ENCODE measurements at regions not wholly inside any gene's neighbourhood (a gene's known extent, or its start where the extent isn't known, plus 50 kb on each side); places are given as distances from the start of the nearest gene placed in this dataset.

DNA sequence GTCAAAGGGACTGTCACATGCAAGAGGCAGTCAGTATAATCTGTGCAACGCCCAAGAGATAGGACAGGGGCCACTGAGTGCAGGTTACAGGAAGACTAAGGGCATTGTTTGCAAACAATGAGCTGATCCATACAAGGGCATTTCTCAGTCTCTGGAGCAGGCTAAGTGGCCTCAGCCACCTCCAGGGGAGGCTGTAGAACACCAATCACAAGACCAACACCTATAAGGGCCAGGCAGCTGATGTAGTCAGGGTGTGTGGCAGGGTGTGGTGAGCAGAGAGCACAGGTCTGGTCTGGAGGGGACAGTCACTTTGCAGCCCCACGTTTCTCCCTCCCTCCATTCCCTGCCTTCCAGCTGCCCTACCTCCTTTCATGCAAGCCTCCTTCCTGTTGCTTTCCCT is 83.2 kb upstream of the ADRA1B start:
- DNase-seq (ENCODE audit: low read depth) (no peak), FAIRE-seq (no peak)
- Histone ChIP-seq H3K9me3 (ENCODE audit: insufficient read depth, low read depth, low read length) (no peaks in the 10 kb centered on the region), H3K36me3 (ENCODE audit: insufficient read depth, low read length) (no peaks in the 10 kb centered on the region), H3K4me2 (ENCODE audit: low read length) (no peak overlapping the region), H3K4me1 (ENCODE audit: insufficient read depth, low read length) (no peaks in the 10 kb centered on the region), H4K20me1 (ENCODE audit: insufficient read depth, low read length) (no peaks in the 10 kb centered on the region), H2AFZ (ENCODE audit: low read depth, low read length) (no peak overlapping the region), H3K79me2 (ENCODE audit: insufficient read depth, low read length) (no peaks in the 10 kb centered on the region), H3K27me3 (ENCODE audit: insufficient read depth, low read length) (no peaks in the 10 kb centered on the region), H3K4me3 (ENCODE audit: insufficient read depth, low read depth, low read length) (no peak overlapping the region), H3K27ac (ENCODE audit: low read depth, low read length) (no peak overlapping the region), H3K9ac (ENCODE audit: low read length) (no peak overlapping the region)
- Mint-ChIP-seq H3K9me3 (ENCODE audit: unreplicated experiment) (no peaks in the 10 kb centered on the region), H3K36me3 (ENCODE audit: low read depth, unreplicated experiment) (no peaks in the 10 kb centered on the region), H3K27ac (ENCODE audit: unreplicated experiment) (no peak overlapping the region), H3K4me1 (ENCODE audit: low read depth, unreplicated experiment) (no peaks in the 10 kb centered on the region), H3K27me3 (ENCODE audit: low read depth, unreplicated experiment) (peaks cover 14% of the 10 kb centered on the region), H3K4me3 (ENCODE audit: unreplicated experiment) (no peak overlapping the region)
- TF ChIP-seq, protein P1, sequence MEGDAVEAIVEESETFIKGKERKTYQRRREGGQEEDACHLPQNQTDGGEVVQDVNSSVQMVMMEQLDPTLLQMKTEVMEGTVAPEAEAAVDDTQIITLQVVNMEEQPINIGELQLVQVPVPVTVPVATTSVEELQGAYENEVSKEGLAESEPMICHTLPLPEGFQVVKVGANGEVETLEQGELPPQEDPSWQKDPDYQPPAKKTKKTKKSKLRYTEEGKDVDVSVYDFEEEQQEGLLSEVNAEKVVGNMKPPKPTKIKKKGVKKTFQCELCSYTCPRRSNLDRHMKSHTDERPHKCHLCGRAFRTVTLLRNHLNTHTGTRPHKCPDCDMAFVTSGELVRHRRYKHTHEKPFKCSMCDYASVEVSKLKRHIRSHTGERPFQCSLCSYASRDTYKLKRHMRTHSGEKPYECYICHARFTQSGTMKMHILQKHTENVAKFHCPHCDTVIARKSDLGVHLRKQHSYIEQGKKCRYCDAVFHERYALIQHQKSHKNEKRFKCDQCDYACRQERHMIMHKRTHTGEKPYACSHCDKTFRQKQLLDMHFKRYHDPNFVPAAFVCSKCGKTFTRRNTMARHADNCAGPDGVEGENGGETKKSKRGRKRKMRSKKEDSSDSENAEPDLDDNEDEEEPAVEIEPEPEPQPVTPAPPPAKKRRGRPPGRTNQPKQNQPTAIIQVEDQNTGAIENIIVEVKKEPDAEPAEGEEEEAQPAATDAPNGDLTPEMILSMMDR (IDR thresholded peaks at IDR 0.05; ENCODE audit: insufficient read depth, low read depth, low read length), result no peak
- TF ChIP-seq EZH2 (IDR thresholded peaks at IDR 0.05; ENCODE audit: insufficient read depth, low read length), result no peak

- Histone ChIP-seq H3K9ac (ENCODE audit: low read length) (no peak overlapping the region), H3K4me1 (ENCODE audit: insufficient read depth, low read length) (no peaks in the 10 kb centered on the region), H3K27ac (ENCODE audit: low read depth, low read length) (no peak overlapping the region), H3K9me3 (ENCODE audit: insufficient read depth, low read depth, low read length) (no peaks in the 10 kb centered on the region), H4K20me1 (ENCODE audit: insufficient read depth, low read length) (no peaks in the 10 kb centered on the region), H3K36me3 (ENCODE audit: insufficient read depth, low read length) (no peaks in the 10 kb centered on the region), H3K4me2 (ENCODE audit: low read length) (no peak overlapping the region), H3K4me3 (ENCODE audit: insufficient read depth, low read depth, low read length) (no peak overlapping the region), H3K27me3 (ENCODE audit: insufficient read depth, low read length) (no peaks in the 10 kb centered on the region), H2AFZ (ENCODE audit: low read depth, low read length) (no peak overlapping the region), H3K79me2 (ENCODE audit: insufficient read depth, low read length) (no peaks in the 10 kb centered on the region)
- no peaks in the 10 kb centered on the region for H3K4me1 Mint-ChIP-seq (ENCODE audit: low read depth, unreplicated experiment)
- FAIRE-seq (no peak), DNase-seq (ENCODE audit: low read depth) (no peak)
- no peaks in the 10 kb centered on the region for H3K36me3 Mint-ChIP-seq (ENCODE audit: low read depth, unreplicated experiment)
- H3K4me3 Mint-ChIP-seq (ENCODE audit: unreplicated experiment), result no peak overlapping the region
- peaks cover 14% of the 10 kb centered on the region for H3K27me3 Mint-ChIP-seq (ENCODE audit: low read depth, unreplicated experiment)
- H3K9me3 Mint-ChIP-seq (ENCODE audit: unreplicated experiment), result no peaks in the 10 kb centered on the region
- no peak overlapping the region for H3K27ac Mint-ChIP-seq (ENCODE audit: unreplicated experiment)
- TF ChIP-seq EZH2 (IDR thresholded peaks at IDR 0.05; ENCODE audit: insufficient read depth, low read length), result no peak
- TF ChIP-seq, protein P1 (IDR thresholded peaks at IDR 0.05; ENCODE audit: insufficient read depth, low read depth, low read length), result no peak
These were observed 82.4 kb upstream of the ADRA1B start for GRCh38 chr5:159833846-159834245.

DNA sequence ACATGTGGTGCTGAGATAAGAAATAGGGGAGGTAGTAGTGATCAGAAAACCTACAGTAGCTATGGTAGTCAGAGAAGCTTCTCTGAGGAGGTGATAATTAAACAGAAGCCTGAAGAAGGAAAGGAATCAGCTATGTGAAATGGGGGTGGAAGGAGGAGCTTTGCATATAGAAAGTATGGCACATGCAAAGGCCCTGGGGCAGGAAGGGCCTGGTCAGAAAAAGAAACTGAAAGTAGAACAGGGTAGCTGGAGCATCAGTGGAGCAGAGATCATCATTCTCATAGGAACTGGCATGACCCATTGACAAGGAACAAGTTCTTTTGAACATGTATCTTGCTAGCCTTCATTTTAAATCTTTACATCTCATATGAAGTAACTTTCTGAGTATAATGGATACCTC is 80.7 kb upstream of the ADRA1B start:
- no peaks in the 10 kb centered on the region for H4K20me1 ChIP-seq (ENCODE audit: insufficient read depth, low read length)
- H3K4me3 ChIP-seq (ENCODE audit: insufficient read depth, low read depth, low read length), result no peak overlapping the region
- no peaks in the 10 kb centered on the region for H3K4me1 ChIP-seq (ENCODE audit: insufficient read depth, low read length)
- no peak overlapping the region for H3K4me3 Mint-ChIP-seq (ENCODE audit: unreplicated experiment)
- peaks cover 15% of the 10 kb centered on the region for H3K27me3 Mint-ChIP-seq (ENCODE audit: low read depth, unreplicated experiment)
- no peaks in the 10 kb centered on the region for H3K9me3 Mint-ChIP-seq (ENCODE audit: unreplicated experiment)
- TF ChIP-seq, protein P1 (IDR thresholded peaks at IDR 0.05; ENCODE audit: insufficient read depth, low read depth, low read length), result no peak
- no peak for TF ChIP-seq EZH2 (IDR thresholded peaks at IDR 0.05; ENCODE audit: insufficient read depth, low read length)
- no peaks in the 10 kb centered on the region for H3K79me2 ChIP-seq (ENCODE audit: insufficient read depth, low read length)
- no peak overlapping the region for H2AFZ ChIP-seq (ENCODE audit: low read depth, low read length)
- no peak overlapping the region for H3K9ac ChIP-seq (ENCODE audit: low read length)
- H3K4me2 ChIP-seq (ENCODE audit: low read length), result no peak overlapping the region
- H3K36me3 ChIP-seq (ENCODE audit: insufficient read depth, low read length), result no peaks in the 10 kb centered on the region
- H3K27ac Mint-ChIP-seq (ENCODE audit: unreplicated experiment), result no peak overlapping the region
- no peak for FAIRE-seq
- no peaks in the 10 kb centered on the region for H3K4me1 Mint-ChIP-seq (ENCODE audit: low read depth, unreplicated experiment)
- no peaks in the 10 kb centered on the region for H3K27me3 ChIP-seq (ENCODE audit: insufficient read depth, low read length)
- no peak for DNase-seq (ENCODE audit: low read depth)
- no peaks in the 10 kb centered on the region for H3K36me3 Mint-ChIP-seq (ENCODE audit: low read depth, unreplicated experiment)
- H3K9me3 ChIP-seq (ENCODE audit: insufficient read depth, low read depth, low read length), result no peaks in the 10 kb centered on the region
- no peak overlapping the region for H3K27ac ChIP-seq (ENCODE audit: low read depth, low read length)
